ENCODE measurements at regions not wholly inside any gene's neighbourhood (a gene's known extent, or its start where the extent isn't known, plus 50 kb on each side); places are given as distances from the start of the nearest gene placed in this dataset.

DNA sequence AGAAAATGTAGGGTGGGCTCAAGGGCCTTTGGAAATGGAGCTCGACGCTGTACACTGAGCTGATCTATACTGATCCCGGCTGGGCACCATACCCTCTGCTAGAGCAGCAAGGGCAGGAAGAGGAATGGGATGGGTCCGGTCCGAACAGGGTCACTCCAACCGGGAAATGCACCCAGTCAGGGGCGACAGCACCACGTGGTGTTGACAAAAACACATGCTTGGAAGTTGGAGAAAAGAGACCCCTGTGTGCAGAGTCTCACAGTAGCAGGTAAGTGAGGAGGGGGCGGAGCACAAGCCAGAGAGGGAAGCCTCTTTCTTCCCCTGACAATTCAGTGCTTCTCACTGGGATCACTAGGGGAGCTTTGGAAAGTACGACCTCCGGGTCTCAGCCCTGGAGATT is 84.1 kb upstream of the ASB18 start:
- TF ChIP-seq, protein P1, sequence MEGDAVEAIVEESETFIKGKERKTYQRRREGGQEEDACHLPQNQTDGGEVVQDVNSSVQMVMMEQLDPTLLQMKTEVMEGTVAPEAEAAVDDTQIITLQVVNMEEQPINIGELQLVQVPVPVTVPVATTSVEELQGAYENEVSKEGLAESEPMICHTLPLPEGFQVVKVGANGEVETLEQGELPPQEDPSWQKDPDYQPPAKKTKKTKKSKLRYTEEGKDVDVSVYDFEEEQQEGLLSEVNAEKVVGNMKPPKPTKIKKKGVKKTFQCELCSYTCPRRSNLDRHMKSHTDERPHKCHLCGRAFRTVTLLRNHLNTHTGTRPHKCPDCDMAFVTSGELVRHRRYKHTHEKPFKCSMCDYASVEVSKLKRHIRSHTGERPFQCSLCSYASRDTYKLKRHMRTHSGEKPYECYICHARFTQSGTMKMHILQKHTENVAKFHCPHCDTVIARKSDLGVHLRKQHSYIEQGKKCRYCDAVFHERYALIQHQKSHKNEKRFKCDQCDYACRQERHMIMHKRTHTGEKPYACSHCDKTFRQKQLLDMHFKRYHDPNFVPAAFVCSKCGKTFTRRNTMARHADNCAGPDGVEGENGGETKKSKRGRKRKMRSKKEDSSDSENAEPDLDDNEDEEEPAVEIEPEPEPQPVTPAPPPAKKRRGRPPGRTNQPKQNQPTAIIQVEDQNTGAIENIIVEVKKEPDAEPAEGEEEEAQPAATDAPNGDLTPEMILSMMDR (IDR thresholded peaks at IDR 0.05): no peak
- TF ChIP-seq POLR2A (IDR thresholded peaks at IDR 0.05): no peak
